Esophagus muscularis mucosa (tissue), 3 donors: ENCODE measurements at regions not wholly inside any gene's neighbourhood (a gene's known extent, or its start where the extent isn't known, plus 50 kb on each side); places are given as distances from the start of the nearest gene placed in this dataset.

Source experiments
- CTCF ChIP-seq, 3 experiments: fragments of 200-600 bp in 2 of 3; fragments of 450-650 bp in 1 of 3; sonication (generic) in 2 of 3; IDR thresholded peaks; one replicate each; pipeline ENCODE4 v1.5.1; 2017 to 2019; ENCODE audit warnings: antibody characterized with exemption in 3 of 3, mild to moderate bottlenecking in 2 of 3, moderate library complexity in 1 of 3
- POLR2A ChIP-seq: fragments of 450-650 bp; IDR thresholded peaks from one replicate; pipeline ENCODE4 v1.6.1; 2017; ENCODE audit warnings: antibody characterized with exemption, moderate library complexity, mild to moderate bottlenecking, low read depth

DNA sequence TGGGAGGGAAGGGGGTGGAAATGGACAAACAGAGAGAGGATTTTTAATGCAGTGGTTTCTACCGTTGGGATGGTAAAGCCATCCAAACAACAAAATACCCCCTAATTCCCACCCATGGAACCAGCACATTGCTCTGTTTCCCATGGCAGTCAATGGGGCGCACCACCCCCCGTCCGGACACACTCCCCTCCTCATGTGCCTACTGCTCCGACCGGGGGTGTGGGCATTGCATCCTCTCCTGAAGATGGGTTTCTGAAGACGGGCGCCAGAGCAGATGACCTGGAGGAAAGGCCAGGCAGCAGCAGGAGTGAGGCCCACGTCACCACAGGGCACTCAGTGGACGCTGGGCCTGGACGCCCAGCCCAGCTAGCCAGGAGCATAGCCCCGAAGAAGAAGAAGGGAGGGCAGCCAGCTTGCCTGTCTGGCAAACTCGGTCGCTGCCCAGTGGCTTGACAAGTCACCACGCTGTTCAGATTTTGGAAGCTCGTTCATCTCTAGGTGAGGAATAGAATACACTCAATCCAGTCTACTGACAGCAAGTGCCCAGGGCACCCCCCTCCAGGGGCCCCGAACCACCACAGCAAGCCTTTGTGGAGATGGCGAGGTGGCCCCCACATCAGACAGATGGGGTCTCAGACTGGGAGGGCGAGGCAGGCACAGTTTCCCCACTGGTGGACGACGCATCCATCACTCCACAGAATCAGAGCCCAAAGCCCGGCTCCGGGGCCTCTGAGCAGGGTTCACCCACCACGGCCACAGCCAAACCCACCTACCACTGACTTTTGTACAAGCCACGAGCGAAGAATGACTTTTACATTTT is 296.2 kb upstream of the SALL3 start:
- TF ChIP-seq CTCF (IDR thresholded peaks at IDR 0.05): no peak
- no peak for TF ChIP-seq POLR2A
